ENCODE measurements at regions not wholly inside any gene's neighbourhood (a gene's known extent, or its start where the extent isn't known, plus 50 kb on each side); places are given as distances from the start of the nearest gene placed in this dataset.
"Not testable (repeated sequence)": the region's sequence is repeated elsewhere in the genome, so short reads cannot be mapped to it uniquely, and the experiment has no call there.

DNA sequence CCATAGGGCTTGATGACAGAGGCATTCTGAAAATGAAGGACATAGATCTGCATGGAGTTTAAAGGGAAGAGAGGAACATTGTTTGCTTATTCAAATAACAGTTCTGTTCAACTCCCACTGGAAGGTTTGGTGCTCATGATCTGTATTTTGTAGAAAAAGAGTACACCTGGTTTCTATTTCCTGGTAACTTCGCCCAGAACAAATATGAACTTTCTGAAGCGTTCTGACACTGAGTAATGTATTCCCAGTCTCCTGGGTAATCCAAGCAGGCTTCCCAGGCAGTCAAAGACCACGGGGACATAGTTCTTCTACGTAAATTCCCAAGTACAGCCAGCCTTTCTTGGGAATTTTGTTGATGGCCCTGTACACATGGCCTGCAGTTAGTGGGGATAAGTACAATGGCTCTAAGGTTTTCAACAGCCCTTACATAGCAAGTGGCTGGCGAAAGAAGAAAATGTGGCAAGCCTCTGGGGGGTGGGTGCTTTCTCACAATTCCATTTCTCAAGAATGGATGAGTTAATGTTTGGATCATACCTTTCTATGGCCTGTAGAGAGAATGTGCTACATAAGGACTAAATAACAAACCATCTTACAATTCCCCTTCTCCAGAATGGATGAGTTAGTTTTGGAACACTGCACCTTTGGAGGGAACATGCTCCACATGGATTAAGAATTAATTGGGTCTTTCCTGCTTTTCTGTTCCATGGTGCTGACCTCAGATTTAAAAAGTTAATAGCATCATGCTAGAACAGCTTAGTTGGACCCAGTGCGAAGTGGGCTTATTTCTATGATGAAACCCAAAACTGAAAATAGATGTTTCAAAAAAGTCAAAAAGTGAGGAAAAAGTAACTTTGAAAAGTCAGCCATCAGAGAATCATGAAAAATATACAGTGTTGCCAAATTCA lies 52.7 kb downstream of the COL6A6 start:
- Histone ChIP-seq H3K4me1 (no peaks in the 10 kb centered on the region), H3K9me3 (replicated peaks) (peaks cover 3% of the 10 kb centered on the region; the same call in 1 of the 2 replicates), H3K27me3 (peaks cover 4% of the 10 kb centered on the region), H3K4me3 (no peak overlapping the region), H3K36me3 (no peaks in the 10 kb centered on the region), H3K27ac (no peak overlapping the region)
- no peak for DNase-seq

DNA sequence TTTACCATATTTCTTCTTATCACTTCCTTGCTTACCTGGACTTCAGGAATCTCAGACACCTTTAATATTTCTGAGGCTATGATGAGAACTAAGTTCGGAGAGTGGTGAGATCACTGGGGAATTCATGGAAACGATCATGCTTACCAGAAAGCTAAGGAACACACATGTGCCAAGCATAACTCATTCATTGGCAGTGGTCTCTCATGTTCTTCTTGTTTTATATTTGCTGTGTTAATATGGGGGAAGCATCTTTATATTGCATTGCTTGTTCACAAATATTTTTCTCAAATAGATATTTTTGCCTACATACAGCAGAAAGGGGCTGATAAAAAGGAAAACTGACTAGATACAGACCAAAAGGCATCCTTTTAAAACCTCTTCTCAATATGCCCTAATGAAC lies 55.8 kb downstream of the COL6A6 start:
- Histone ChIP-seq H3K9me3 (replicated peaks) (peaks cover 3% of the 10 kb centered on the region; the same call in 1 of the 2 replicates), H3K4me3 (no peak overlapping the region), H3K4me1 (no peaks in the 10 kb centered on the region), H3K36me3 (no peaks in the 10 kb centered on the region), H3K27me3 (no peaks in the 10 kb centered on the region; the same call in none of the 2 replicates), H3K27ac (no peak overlapping the region)
- no peak for DNase-seq

DNA sequence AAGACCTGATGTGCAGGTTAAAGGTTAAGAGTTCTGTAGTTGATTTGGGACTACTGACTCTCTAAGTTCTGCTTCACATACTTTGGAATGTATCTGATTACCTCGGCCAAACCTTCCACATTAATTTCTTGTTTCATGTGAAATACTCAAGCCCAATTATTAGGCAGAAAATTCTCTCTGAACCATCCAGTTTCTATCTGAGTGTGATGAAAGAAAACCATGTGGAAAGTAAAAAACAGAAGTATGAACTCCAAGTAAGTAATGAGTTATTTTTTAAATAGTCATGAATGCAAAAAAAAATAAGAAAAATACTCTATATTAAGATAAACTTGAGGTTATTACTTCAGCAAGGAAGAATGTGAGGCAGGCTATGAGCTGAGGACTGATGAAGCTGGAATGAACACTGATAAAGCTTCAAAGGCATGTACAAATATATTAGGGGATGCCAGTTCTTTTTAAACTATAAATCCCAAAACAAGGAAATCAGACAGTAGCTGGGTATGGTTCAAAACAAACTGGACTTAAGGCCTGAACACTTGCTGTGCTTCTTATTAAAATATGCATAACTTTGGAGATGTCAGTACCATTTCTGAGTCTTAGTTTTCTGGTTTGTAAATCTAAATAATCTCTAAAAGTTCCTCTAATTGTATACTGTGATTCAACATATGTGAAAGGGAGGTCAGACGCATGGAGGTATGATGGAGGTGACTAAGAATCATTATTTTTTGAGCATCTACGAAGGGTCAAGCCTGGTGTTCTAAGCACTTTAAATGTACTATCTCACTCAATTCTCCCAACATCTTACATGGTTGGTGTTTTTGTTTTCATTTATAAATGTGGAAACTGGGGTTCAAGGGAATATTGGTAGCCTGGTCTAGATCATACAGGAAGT lies 59.6 kb downstream of the COL6A6 start:
- no peak for DNase-seq
- peaks cover 3% of the 10 kb centered on the region; the same call in 1 of the 2 replicates for H3K27me3 ChIP-seq
- no peaks in the 10 kb centered on the region for H3K36me3 ChIP-seq
- no peak overlapping the region for H3K27ac ChIP-seq
- H3K9me3 ChIP-seq (replicated peaks) = no peaks in the 10 kb centered on the region
- no peak overlapping the region for H3K4me3 ChIP-seq
- no peaks in the 10 kb centered on the region for H3K4me1 ChIP-seq

DNA sequence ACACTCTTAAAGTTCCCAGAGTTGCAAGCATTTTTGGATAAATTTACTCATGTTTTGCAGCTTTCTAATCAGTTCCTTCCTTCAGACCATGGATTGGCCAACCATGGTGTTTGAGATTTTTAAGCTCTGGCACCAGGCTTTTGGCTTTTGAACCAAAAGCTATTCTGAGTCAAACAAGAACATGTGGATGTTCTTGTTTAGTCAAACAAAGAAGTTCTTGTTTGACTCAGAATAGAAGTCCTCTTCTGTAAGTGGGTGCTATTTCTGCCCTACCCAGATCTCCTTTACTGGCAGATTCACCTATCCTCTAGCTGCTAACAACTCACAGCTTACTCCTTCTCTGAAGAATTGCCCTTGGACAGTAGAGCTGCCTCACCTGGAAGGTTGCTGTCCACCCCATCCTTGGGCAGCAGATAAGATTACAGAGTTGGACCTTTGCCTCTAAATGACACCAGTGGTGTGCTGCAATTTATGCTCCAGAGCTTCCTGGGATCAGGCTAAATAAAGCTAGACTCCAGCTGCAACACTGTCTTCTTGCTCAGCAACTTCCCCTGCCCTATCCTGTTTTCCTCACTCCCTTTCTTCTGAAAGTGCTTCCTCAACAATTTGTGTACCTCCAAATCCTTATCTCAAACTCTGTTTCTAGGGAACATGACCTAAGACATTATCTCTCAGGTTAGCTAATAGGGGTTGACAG lies 65.6 kb downstream of the COL6A6 start:
- H3K9me3 ChIP-seq (replicated peaks) = no peaks in the 10 kb centered on the region
- no peaks in the 10 kb centered on the region for H3K4me1 ChIP-seq
- no peak overlapping the region for H3K4me3 ChIP-seq
- H3K27me3 ChIP-seq = peaks cover 3% of the 10 kb centered on the region; the same call in 1 of the 2 replicates
- H3K27ac ChIP-seq = no peak overlapping the region
- DNase-seq = no peak
- no peaks in the 10 kb centered on the region for H3K36me3 ChIP-seq

DNA sequence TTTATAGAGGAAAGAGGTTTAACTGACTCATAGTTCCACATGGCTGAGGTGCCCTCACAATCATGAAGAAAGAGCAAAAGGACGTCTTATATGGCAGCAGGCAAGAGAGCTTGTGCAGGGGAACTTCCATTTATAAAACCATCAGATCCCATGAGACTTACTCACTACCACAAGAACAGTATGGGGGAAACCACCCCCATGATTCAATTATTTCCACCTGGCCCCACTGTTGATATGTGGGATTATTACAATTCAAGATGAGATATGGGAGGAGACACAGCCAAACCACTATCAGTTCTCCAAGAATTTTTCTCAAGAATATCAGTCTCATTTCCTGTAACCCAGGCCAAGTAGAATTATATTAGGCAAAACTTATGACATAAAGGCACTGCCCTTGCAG lies 77.8 kb downstream of the COL6A6 start:
- DNase-seq = peak; percentile 19 to 55
- H3K9me3 ChIP-seq (replicated peaks); H3K27ac ChIP-seq; H3K4me1 ChIP-seq; H3K27me3 ChIP-seq; H3K36me3 ChIP-seq; H3K4me3 ChIP-seq: not testable (repeated sequence)

DNA sequence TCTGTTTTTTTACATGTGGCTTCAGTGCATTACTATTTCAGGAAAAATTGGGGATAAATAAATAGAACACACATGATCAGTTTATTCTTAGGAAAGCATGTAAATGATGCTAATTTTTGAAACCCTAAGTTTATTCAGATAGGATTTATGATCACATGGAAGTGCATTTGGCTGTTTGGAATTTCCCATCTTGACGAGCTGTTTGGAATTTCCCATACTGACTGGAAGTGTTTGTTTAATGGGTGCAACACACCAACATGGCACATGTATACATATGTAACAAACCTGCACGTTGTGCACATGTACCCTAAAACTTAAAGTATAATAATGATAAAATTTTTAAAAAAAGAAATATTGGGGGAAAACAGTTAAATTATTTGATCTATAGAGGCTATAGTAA lies 79.5 kb downstream of the COL6A6 start:
- Histone ChIP-seq H3K36me3 (no peaks in the 10 kb centered on the region), H3K27me3 (no peaks in the 10 kb centered on the region), H3K4me3 (no peak overlapping the region), H3K4me1 (peaks cover 13% of the 10 kb centered on the region), H3K27ac (no peak overlapping the region), H3K9me3 (replicated peaks) (no peaks in the 10 kb centered on the region)
- DNase-seq = no peak

DNA sequence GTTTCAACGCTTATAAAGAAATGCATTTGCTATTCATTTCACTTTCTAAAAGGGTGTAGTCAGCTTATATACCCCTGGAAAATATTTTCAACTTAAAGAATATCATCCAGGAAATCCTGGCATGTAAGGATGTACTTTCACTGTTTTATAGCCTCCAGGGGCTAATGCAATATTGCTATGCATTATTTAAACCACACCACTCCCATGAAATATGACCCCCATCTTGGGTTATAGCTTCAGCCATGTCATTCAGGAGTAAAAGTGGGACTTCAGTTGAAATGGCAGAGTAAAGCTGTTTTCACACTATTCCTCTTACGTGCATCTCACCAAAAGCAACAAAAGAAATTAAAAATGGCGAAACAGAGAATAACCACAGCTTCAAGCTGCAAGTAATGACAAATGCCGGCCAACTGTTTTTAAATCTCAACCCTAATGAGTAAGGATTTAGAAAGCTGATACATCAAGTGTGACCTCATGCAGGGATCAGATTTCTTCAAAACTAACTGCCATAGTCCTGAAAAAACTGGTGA lies 84.5 kb downstream of the COL6A6 start:
- H3K27me3 ChIP-seq = no peaks in the 10 kb centered on the region
- 0 out of 2 replicates have a peak, but pooled peaks cover 2% of the 10 kb centered on the region for H3K9me3 ChIP-seq (replicated peaks)
- DNase-seq = peak; percentile 68 to 92
- peaks cover 18% of the 10 kb centered on the region for H3K4me1 ChIP-seq
- no peaks in the 10 kb centered on the region for H3K36me3 ChIP-seq
- H3K4me3 ChIP-seq = peak overlapping the region; percentile 41
- peak overlapping the region; percentile 82 for H3K27ac ChIP-seq

DNA sequence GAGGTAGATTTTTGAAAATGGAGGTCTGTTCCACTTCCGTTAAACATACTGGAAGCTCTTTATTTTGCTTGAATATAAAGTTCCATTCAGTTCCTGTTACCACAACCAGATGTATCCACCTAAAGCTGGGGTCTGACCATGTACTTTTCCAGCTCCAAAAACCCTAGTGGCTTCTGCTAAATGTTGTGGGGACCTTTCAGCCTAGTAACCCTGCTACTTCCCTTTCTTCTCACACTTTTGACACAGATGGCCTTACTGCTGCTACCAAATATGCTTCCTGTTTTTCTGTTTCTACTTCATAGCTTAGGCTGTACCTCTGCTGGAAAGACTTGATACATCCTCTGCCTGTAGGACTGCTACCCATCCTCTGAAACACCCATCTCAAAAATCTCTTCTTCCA lies 87.8 kb downstream of the COL6A6 start:
- Histone ChIP-seq H3K27ac (no peak overlapping the region), H3K4me3 (no peak overlapping the region), H3K27me3 (no peaks in the 10 kb centered on the region), H3K9me3 (replicated peaks) (peaks cover 5% of the 10 kb centered on the region; the same call in 1 of the 2 replicates), H3K4me1 (peaks cover 18% of the 10 kb centered on the region), H3K36me3 (no peaks in the 10 kb centered on the region)
- no peak for DNase-seq

DNA sequence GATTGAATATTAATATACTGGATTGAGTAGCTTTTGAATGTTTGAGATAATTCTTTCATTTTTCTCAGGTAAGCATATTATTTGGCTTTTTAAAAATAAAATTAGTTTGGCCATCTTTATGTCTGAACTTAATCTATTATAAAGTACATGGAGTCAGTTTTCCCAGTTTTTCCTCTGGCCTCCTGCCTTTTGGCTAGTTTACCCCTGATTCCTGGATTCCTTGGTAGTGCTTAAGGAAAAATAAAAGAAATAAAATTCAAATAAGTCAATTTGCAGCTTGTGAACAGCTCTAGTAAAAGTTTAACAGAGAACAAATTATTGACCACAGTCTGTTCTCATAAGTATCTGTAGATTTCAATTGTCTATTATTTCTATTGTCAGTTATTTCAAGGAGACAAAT lies 89.4 kb downstream of the COL6A6 start:
- H3K9me3 ChIP-seq (replicated peaks) = peaks cover 5% of the 10 kb centered on the region; the same call in 1 of the 2 replicates
- peaks cover 11% of the 10 kb centered on the region for H3K4me1 ChIP-seq
- H3K36me3 ChIP-seq = no peaks in the 10 kb centered on the region
- H3K27ac ChIP-seq = no peak overlapping the region
- H3K27me3 ChIP-seq = no peaks in the 10 kb centered on the region
- no peak overlapping the region for H3K4me3 ChIP-seq
- no peak for DNase-seq

DNA sequence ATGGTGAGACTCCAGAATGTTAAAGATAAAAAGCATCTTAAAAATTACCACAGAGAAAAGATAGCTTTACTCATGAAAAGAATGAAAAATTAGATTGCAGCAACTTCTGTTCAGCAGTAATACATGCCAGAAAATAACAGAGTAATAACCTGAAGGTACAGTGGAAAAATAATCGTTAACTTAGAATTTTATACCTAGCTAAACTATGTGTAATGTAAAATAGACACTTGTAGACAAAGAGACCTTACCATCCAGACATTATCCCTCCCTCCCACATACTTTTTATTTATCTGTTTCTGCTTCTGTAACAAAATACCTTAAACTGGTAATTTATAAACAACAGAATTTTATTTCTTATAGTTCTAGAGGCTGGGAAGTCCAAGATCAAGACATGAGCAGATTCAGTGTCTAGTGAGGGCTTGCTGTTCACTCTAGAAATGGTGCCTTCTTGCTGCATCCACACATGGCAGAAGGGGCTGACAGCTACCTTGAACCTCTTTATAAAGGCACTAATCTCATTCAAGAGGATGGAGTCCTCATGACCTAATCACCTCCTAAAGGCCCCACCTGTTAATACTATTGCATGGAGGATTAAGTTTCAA lies 90.7 kb downstream of the COL6A6 start:
- no peak for DNase-seq
- no peaks in the 10 kb centered on the region for H3K27me3 ChIP-seq
- H3K9me3 ChIP-seq (replicated peaks) = peaks cover 5% of the 10 kb centered on the region; the same call in 1 of the 2 replicates
- no peak overlapping the region for H3K27ac ChIP-seq
- H3K4me3 ChIP-seq = no peak overlapping the region
- no peaks in the 10 kb centered on the region for H3K36me3 ChIP-seq
- H3K4me1 ChIP-seq = no peaks in the 10 kb centered on the region

DNA sequence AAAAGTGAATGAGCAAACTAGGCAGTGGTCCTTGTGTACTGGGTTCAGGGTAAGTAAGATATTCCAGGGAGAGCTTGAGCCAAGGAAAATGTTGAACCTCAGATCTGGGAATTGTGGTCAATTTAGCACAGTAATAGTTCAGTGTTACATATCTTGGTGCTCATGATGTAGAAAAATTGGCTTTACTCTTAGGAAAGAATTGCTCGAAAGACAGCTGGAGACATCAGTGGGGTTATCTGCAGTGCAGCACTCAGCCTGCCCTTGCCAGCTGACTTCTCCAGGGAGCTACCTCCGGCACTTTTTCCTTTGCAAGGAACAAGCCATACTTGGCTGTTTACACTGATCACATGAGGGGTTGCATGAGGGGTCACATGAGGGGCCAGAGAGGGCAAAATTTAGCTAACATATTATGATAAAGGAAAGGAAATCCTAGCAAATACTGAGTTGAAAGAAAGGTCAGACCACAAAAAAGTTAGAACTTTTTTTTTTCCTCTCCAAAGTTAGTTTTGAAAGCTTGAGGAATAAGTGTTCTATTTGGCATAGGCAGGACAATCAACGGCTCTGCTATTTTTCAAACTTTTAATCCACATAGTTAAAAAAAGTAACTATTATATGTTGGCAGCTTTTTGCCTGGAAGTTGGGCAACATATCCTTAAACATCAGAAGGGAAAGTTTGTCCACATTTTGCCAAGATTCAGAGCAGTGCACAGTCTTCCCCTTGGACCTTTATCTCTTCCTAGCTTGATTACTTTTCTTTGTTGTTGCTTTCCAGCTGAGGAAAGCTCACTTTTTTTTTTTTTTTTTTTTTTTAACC lies 92.4 kb downstream of the COL6A6 start:
- Histone ChIP-seq H3K4me1 (no peaks in the 10 kb centered on the region), H3K27ac (no peak overlapping the region), H3K9me3 (replicated peaks) (peaks cover 5% of the 10 kb centered on the region; the same call in 1 of the 2 replicates), H3K27me3 (no peaks in the 10 kb centered on the region), H3K4me3 (no peak overlapping the region), H3K36me3 (no peaks in the 10 kb centered on the region)
- peak; percentile 6 to 31 for DNase-seq

DNA sequence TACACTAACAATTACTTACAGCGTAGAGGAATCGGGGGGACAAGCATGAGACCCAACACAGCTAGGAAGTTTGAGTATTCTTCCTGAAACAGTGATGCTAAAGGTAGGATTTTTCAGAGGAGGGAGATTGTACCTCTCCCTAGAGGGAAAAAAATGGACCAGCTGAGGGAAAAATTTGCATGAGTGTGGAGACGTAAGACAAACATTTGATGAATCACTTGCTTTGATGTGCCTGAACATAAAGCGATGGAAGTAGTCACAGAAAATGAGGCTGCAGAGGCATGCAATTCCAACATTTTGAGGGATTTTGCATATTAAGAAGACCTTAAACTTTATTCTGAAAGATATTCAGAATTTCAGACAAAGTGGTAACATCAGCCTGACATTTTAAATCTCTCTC lies 102.2 kb downstream of the COL6A6 start:
- H3K36me3 ChIP-seq = no peaks in the 10 kb centered on the region
- no peaks in the 10 kb centered on the region for H3K9me3 ChIP-seq (replicated peaks)
- DNase-seq = no peak
- no peak overlapping the region for H3K4me3 ChIP-seq
- no peak overlapping the region for H3K27ac ChIP-seq
- no peaks in the 10 kb centered on the region for H3K27me3 ChIP-seq
- peaks cover 12% of the 10 kb centered on the region; the same call in 1 of the 2 replicates for H3K4me1 ChIP-seq

DNA sequence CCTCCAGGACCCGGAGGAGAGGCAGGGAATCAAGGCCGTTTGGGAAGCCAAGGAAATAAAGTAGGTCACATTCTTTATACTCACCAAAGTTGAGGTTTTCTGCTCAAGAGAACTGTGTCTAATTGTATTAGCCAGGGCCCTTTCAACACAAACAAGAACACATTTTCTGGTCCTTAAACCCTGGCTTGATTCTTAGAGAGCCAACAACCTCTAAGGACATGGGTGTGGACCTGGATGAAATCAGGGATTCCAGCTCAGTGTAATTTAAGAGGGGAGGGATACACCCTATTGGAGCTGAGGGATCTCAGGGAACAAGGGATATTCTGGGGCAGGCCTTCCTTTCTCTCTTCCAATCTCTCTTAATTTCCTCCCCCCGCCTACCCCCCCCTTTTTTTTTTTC lies 104.8 kb downstream of the COL6A6 start:
- H3K27ac ChIP-seq = peak overlapping the region; percentile 70
- no peaks in the 10 kb centered on the region for H3K27me3 ChIP-seq
- no peaks in the 10 kb centered on the region for H3K9me3 ChIP-seq (replicated peaks)
- H3K36me3 ChIP-seq = no peaks in the 10 kb centered on the region
- peaks cover 12% of the 10 kb centered on the region; the same call in 1 of the 2 replicates for H3K4me1 ChIP-seq
- peak; percentile 45 to 75 for DNase-seq
- peak overlapping the region; percentile 12; the same call in 1 of the 2 replicates for H3K4me3 ChIP-seq

Measured in SJCRH30 (cell line).